ENCODE measurements at regions not wholly inside any gene's neighbourhood (a gene's known extent, or its start where the extent isn't known, plus 50 kb on each side); places are given as distances from the start of the nearest gene placed in this dataset.
"Not testable (repeated sequence)": the region's sequence is repeated elsewhere in the genome, so short reads cannot be mapped to it uniquely, and the experiment has no call there.

DNA sequence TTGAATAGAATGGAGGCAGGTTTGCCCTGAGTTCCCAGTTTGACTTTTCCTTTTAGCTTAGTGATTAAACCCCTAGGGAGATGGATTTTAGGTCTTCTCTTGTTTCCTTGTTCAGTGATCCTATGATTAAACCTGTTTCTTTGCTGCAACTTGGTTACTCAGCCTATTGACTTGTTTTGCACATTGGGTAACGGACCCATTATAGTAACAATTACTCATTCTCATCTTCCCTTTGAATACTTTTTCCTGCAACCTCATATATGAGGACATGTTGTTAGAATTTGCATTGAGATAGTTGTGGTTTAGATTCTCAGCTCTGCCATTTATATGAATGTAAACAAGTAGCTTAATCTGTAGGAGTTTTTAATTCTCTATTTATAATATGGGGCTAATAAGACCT lies 489.2 kb upstream of the CNTN5 start:
- no peak overlapping the region for H3K4me3 ChIP-seq (ENCODE audit: control insufficient read depth, low read depth, low read length)
- TF ChIP-seq, protein P1, sequence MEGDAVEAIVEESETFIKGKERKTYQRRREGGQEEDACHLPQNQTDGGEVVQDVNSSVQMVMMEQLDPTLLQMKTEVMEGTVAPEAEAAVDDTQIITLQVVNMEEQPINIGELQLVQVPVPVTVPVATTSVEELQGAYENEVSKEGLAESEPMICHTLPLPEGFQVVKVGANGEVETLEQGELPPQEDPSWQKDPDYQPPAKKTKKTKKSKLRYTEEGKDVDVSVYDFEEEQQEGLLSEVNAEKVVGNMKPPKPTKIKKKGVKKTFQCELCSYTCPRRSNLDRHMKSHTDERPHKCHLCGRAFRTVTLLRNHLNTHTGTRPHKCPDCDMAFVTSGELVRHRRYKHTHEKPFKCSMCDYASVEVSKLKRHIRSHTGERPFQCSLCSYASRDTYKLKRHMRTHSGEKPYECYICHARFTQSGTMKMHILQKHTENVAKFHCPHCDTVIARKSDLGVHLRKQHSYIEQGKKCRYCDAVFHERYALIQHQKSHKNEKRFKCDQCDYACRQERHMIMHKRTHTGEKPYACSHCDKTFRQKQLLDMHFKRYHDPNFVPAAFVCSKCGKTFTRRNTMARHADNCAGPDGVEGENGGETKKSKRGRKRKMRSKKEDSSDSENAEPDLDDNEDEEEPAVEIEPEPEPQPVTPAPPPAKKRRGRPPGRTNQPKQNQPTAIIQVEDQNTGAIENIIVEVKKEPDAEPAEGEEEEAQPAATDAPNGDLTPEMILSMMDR (IDR thresholded peaks at IDR 0.05; ENCODE audit: control insufficient read depth, insufficient read depth, low read depth, low read length, missing control alignments), result no peak
- DNase-seq (ENCODE audit: low read depth), result no peak

GRCh38 chr11:98536023-98536422 lies 484.7 kb upstream of the CNTN5 start:
- TF ChIP-seq, protein P1 (IDR thresholded peaks at IDR 0.05; ENCODE audit: control insufficient read depth, insufficient read depth, low read depth, low read length, missing control alignments), result no peak
- DNase-seq (ENCODE audit: low read depth), result no peak
- no peak overlapping the region for H3K4me3 ChIP-seq (ENCODE audit: control insufficient read depth, low read depth, low read length)

DNA sequence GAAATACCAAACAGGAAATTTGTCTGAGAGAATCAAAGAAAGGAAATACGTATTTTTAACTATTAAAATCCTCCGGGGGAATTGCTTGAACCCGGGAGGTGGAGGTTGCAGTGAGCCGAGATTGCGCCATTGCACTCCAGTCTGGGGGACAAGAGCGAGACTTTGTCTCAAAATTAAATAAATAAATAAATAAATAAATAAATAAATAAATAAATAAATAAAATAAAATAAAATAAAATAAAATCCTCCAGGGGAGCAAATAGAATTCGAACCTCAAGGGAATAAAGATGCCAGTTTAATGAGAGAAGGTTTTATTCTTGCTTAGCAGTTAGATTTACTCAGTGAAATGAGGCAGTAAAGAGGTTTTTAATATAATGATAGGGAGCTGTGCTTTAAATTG lies 482.4 kb upstream of the CNTN5 start:
- DNase-seq (ENCODE audit: low read depth), result not testable (repeated sequence)

DNA sequence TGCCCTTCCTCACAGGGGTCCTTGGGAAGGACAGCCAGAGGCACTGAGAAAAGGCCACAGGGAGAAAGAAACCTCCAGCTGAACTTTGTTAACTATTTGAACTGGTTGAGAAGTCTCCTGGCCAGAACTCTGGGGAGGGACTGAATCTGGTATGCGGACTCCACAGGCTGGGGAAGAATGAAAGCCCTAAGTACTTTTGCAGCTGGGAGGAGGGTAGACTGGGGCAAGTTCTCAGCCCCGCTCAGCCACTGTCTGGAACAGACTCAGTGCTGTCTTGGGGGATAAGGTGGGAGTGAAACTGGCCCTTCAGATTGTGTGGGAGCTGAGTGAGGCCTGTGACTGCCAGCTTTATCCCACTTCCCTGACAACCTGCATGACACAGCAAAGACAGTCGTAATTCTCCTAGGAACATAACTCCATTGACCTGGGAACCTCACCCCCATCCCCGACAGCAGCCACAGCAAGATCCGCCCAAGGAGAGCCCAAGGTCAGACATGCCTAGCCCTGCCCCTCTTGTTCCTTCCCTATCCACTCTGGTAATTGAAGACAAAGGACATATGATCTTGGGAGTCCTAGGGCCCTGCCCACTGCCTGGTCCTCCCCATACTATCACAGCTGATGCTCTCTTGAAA lies 475.1 kb upstream of the CNTN5 start:
- TF ChIP-seq, protein P1 (IDR thresholded peaks at IDR 0.05; ENCODE audit: control insufficient read depth, insufficient read depth, low read depth, low read length, missing control alignments), result no peak
- DNase-seq (ENCODE audit: low read depth), result no peak
- H3K4me3 ChIP-seq (ENCODE audit: control insufficient read depth, low read depth, low read length), result no peak overlapping the region

More for the DNA sequence above, 482.4 kb upstream of the CNTN5 start:
- H3K4me3 ChIP-seq (ENCODE audit: control insufficient read depth, low read depth, low read length), result not testable (repeated sequence)

DNA sequence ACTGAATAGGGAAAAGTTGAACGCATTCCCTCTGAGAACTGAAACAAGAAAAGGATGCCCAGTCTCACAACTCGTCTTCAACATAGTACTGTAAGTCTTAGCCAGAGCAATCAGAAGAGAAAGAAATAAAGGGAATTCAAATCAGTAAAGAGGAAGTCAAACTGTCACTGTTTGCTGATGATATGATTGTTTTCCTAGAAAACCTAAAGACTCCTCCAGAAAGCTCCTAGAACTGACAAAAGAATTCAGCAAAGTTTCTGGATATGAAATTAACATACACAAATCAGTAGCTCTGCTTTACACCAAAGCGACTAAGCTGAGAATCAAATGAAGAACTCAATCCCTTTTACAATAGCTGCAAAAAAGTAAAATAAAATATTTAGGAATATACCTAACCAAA lies 471.2 kb upstream of the CNTN5 start:
- H3K4me3 ChIP-seq (ENCODE audit: control insufficient read depth, low read depth, low read length), result no peak overlapping the region
- TF ChIP-seq, protein P1 (IDR thresholded peaks at IDR 0.05; ENCODE audit: control insufficient read depth, insufficient read depth, low read depth, low read length, missing control alignments), result no peak
- DNase-seq (ENCODE audit: low read depth), result no peak

- TF ChIP-seq, protein P1 (IDR thresholded peaks at IDR 0.05; ENCODE audit: control insufficient read depth, insufficient read depth, low read depth, low read length, missing control alignments), result no peak
- no peak for DNase-seq (ENCODE audit: low read depth)
- no peak overlapping the region for H3K4me3 ChIP-seq (ENCODE audit: control insufficient read depth, low read depth, low read length)
Observed at GRCh38 chr11:98559961-98560360, 460.8 kb upstream of the CNTN5 start.

GRCh38 chr11:98561252-98561651 lies 459.5 kb upstream of the CNTN5 start:
- H3K4me3 ChIP-seq (ENCODE audit: control insufficient read depth, low read depth, low read length), result no peak overlapping the region
- DNase-seq (ENCODE audit: low read depth), result no peak
- TF ChIP-seq, protein P1 (IDR thresholded peaks at IDR 0.05; ENCODE audit: control insufficient read depth, insufficient read depth, low read depth, low read length, missing control alignments), result no peak
